ENCODE measurements at regions not wholly inside any gene's neighbourhood (a gene's known extent, or its start where the extent isn't known, plus 50 kb on each side); places are given as distances from the start of the nearest gene placed in this dataset.

DNA sequence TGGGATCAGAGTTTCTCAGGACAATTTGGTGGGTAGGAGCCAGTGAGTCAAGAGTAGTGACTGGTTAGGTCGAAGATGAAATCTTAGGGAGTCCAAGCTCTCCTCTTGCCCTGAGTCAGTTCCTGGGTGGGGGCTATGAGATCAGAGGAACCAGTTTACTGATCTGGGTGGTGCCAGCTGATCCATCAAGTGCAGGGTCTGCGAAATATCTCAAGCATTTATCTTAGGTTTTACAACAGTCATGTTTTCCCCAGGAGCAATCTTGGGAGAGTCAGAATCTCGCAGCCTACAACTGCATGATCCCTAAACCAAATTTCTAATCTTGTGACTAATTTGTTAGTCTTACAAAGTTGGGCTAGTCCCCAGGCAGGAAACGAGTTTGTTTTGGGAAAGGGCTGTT lies 1833.2 kb upstream of the PCDH7 start:
- H3K4me1 ChIP-seq (ENCODE audit: control insufficient read depth, extremely low read depth, insufficient read depth, low read length) = no peaks in the 10 kb centered on the region
- DNase-seq (ENCODE audit: low read depth in 2 of 2) = peak in 1 of 2 donors; percentile 18
- H3K9ac ChIP-seq (ENCODE audit: insufficient read depth, low read length) = no peak overlapping the region
- no peak overlapping the region for H3K27ac ChIP-seq (ENCODE audit: insufficient read depth, low read length)
- H3K27me3 ChIP-seq (ENCODE audit: control insufficient read depth, insufficient read depth, low read length) = no peaks in the 10 kb centered on the region
- no peak overlapping the region for H2AFZ ChIP-seq (ENCODE audit: low read length)
- H3K36me3 ChIP-seq (ENCODE audit: control insufficient read depth, insufficient read depth, low read length) = no peaks in the 10 kb centered on the region
- H4K20me1 ChIP-seq (ENCODE audit: control insufficient read depth, extremely low read depth, insufficient read depth, low read length) = no peaks in the 10 kb centered on the region
- H3K4me3 ChIP-seq (replicated peaks in 1 of 4; ENCODE audit: control extremely low read depth in 1 of 4, insufficient read depth in 1 of 4, low read depth in 3 of 4, low read length in 4 of 4) = no peak overlapping the region
- TF ChIP-seq EZH2 (IDR thresholded peaks at IDR 0.05; ENCODE audit: low read length, missing control alignments) = no peak
- TF ChIP-seq, protein P1, sequence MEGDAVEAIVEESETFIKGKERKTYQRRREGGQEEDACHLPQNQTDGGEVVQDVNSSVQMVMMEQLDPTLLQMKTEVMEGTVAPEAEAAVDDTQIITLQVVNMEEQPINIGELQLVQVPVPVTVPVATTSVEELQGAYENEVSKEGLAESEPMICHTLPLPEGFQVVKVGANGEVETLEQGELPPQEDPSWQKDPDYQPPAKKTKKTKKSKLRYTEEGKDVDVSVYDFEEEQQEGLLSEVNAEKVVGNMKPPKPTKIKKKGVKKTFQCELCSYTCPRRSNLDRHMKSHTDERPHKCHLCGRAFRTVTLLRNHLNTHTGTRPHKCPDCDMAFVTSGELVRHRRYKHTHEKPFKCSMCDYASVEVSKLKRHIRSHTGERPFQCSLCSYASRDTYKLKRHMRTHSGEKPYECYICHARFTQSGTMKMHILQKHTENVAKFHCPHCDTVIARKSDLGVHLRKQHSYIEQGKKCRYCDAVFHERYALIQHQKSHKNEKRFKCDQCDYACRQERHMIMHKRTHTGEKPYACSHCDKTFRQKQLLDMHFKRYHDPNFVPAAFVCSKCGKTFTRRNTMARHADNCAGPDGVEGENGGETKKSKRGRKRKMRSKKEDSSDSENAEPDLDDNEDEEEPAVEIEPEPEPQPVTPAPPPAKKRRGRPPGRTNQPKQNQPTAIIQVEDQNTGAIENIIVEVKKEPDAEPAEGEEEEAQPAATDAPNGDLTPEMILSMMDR (conservative IDR thresholded peaks at IDR 0.05 in 1 of 2, IDR thresholded peaks at IDR 0.05 in 1 of 2; ENCODE audit: low read depth in 1 of 2, low read length in 2 of 2) = no peak
- no peaks in the 10 kb centered on the region for H3K9me3 ChIP-seq (ENCODE audit: control insufficient read depth, insufficient read depth, low read depth, low read length)
- no peak overlapping the region for H3K4me2 ChIP-seq (ENCODE audit: extremely low read depth, insufficient read depth, low read length)
- no peaks in the 10 kb centered on the region for H3K79me2 ChIP-seq (ENCODE audit: control insufficient read depth, insufficient read depth, low read length)

DNA sequence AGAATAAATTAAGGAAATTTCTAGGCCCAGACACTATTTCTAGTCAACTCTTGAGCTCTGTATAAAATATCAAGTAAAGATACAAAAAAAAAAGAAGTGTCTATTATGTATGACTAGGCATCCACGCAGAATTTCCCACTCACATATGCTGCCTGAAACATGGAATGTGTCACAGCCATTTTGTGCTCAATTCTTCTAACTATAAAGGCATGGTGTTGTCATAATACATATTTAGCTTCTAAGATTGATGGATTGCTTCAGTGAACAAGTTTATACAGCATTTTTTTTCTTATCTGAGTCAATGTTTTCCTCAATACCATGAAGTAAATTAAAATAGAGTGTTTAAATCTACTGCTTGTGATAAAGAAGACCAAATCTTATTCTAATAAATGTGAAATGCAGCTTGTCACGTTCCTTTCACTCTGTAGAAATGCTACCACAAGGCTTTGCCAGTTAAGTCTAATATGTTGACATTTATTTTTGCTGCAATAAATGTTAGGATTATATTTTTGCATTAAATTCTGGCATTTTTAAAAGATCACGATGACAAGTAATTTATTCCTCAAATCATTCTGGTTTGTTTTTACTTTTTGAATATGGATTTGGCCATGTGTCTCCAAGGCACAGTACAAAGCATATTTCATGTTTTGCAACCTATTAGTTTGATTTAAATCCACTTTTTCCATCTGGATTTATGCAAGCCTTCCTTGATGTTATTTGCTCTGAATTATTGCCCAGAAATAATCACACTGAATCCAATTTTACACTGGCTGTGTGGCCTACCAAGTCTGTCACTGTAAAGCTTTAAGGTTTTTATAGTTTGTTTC lies 1829.0 kb upstream of the PCDH7 start:
- no peaks in the 10 kb centered on the region for H3K36me3 ChIP-seq (ENCODE audit: control insufficient read depth, insufficient read depth, low read length)
- H3K4me3 ChIP-seq (replicated peaks in 1 of 4; ENCODE audit: control extremely low read depth in 1 of 4, insufficient read depth in 1 of 4, low read depth in 3 of 4, low read length in 4 of 4) = no peak overlapping the region
- TF ChIP-seq EZH2 (IDR thresholded peaks at IDR 0.05; ENCODE audit: low read length, missing control alignments) = no peak
- TF ChIP-seq, protein P1 (conservative IDR thresholded peaks at IDR 0.05 in 1 of 2, IDR thresholded peaks at IDR 0.05 in 1 of 2; ENCODE audit: low read depth in 1 of 2, low read length in 2 of 2) = no peak

DNA sequence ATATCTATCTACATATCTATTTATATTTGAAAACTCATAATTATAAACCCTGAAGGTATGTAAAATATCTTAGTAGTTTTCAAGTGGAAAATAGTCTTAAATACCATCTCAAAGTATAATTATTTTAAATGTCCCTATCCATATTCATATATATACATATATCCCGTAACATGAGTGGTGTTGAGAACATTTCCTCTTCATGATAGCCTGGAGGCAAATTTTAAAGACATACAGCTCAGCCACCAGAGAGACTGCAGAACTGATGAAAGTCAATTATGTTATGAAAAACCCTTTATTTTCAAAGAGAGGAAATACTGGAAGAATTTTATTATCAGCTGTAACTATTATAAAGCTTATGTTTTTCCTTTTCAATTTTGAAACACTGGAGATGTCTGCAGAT lies 1806.7 kb upstream of the PCDH7 start:
- Histone ChIP-seq H3K9me3 (ENCODE audit: control insufficient read depth, insufficient read depth, low read depth, low read length) (no peaks in the 10 kb centered on the region), H3K4me2 (ENCODE audit: extremely low read depth, insufficient read depth, low read length) (no peak overlapping the region), H4K20me1 (ENCODE audit: control insufficient read depth, extremely low read depth, insufficient read depth, low read length) (no peaks in the 10 kb centered on the region), H3K27ac (ENCODE audit: insufficient read depth, low read length) (no peak overlapping the region), H3K4me3 (replicated peaks in 1 of 4; ENCODE audit: control extremely low read depth in 1 of 4, insufficient read depth in 1 of 4, low read depth in 3 of 4, low read length in 4 of 4) (no peak overlapping the region), H2AFZ (ENCODE audit: low read length) (no peak overlapping the region), H3K79me2 (ENCODE audit: control insufficient read depth, insufficient read depth, low read length) (no peaks in the 10 kb centered on the region), H3K4me1 (ENCODE audit: control insufficient read depth, extremely low read depth, insufficient read depth, low read length) (no peaks in the 10 kb centered on the region), H3K36me3 (ENCODE audit: control insufficient read depth, insufficient read depth, low read length) (no peaks in the 10 kb centered on the region), H3K27me3 (ENCODE audit: control insufficient read depth, insufficient read depth, low read length) (no peaks in the 10 kb centered on the region), H3K9ac (ENCODE audit: insufficient read depth, low read length) (no peak overlapping the region)
- TF ChIP-seq, protein P1 (conservative IDR thresholded peaks at IDR 0.05 in 1 of 2, IDR thresholded peaks at IDR 0.05 in 1 of 2; ENCODE audit: low read depth in 1 of 2, low read length in 2 of 2) = no peak
- no peak for TF ChIP-seq EZH2 (IDR thresholded peaks at IDR 0.05; ENCODE audit: low read length, missing control alignments)
- DNase-seq (ENCODE audit: low read depth in 2 of 2) = no peak

More for the DNA sequence above, 1829.0 kb upstream of the PCDH7 start:
- Histone ChIP-seq H3K9ac (ENCODE audit: insufficient read depth, low read length) (no peak overlapping the region), H3K27ac (ENCODE audit: insufficient read depth, low read length) (no peak overlapping the region), H3K79me2 (ENCODE audit: control insufficient read depth, insufficient read depth, low read length) (no peaks in the 10 kb centered on the region), H3K4me2 (ENCODE audit: extremely low read depth, insufficient read depth, low read length) (no peak overlapping the region), H3K4me1 (ENCODE audit: control insufficient read depth, extremely low read depth, insufficient read depth, low read length) (no peaks in the 10 kb centered on the region), H3K9me3 (ENCODE audit: control insufficient read depth, insufficient read depth, low read depth, low read length) (no peaks in the 10 kb centered on the region), H2AFZ (ENCODE audit: low read length) (no peak overlapping the region), H4K20me1 (ENCODE audit: control insufficient read depth, extremely low read depth, insufficient read depth, low read length) (no peaks in the 10 kb centered on the region), H3K27me3 (ENCODE audit: control insufficient read depth, insufficient read depth, low read length) (no peaks in the 10 kb centered on the region)
- DNase-seq (ENCODE audit: low read depth in 2 of 2) = no peak

Data from fibroblast of lung (primary cell).